ENCODE measurements at regions not wholly inside any gene's neighbourhood (a gene's known extent, or its start where the extent isn't known, plus 50 kb on each side); places are given as distances from the start of the nearest gene placed in this dataset.

- no peak for DNase-seq
- no peak for ATAC-seq
- Mint-ChIP-seq H3K4me3 (no peak overlapping the region), H3K4me1 (ENCODE audit: low read depth) (no peaks in the 10 kb centered on the region), H3K27ac (no peak overlapping the region), H3K27me3 (ENCODE audit: low read depth) (peaks cover 7% of the 10 kb centered on the region), H3K36me3 (ENCODE audit: low read depth) (no peaks in the 10 kb centered on the region), H3K9me3 (ENCODE audit: insufficient read depth) (no peaks in the 10 kb centered on the region)
- ChIA-PET CTCF (no interaction called here), POLR2A (no interaction called here)
These were observed 249.5 kb downstream of the COG6 start for GRCh38 chr13:39904959-39905358.

DNA sequence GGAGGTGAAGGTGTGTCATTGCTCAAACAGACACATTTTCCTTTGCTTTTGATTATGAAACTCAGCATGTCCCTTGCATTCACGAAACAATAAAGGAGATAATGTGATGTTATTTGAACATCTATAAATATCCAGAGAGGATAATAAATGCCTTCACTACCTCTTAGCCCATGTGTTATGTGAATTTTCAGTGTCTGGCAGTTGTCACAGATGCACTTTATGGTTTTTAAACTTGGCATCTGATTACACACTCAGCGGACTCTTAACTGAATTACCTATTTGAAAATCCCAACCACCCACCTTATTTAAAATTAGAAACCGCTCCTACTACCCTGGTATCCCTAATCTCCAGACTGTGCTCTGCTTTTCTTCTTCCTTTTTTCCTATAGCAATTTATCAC, 254.2 kb downstream of the COG6 start:
- Mint-ChIP-seq H3K4me3 (no peak overlapping the region), H3K9me3 (ENCODE audit: insufficient read depth) (no peaks in the 10 kb centered on the region), H3K4me1 (ENCODE audit: low read depth) (no peaks in the 10 kb centered on the region), H3K27me3 (ENCODE audit: low read depth) (no peaks in the 10 kb centered on the region), H3K36me3 (ENCODE audit: low read depth) (no peaks in the 10 kb centered on the region), H3K27ac (no peak overlapping the region)
- DNase-seq (no peak), ATAC-seq (no peak)
- POLR2A ChIA-PET, result no interaction called here
- CTCF ChIA-PET, result no interaction called here

GRCh38 chr13:39910041-39910440, 254.6 kb downstream of the COG6 start:
- POLR2A ChIA-PET, result no interaction called here
- H3K4me1 Mint-ChIP-seq (ENCODE audit: low read depth), result no peaks in the 10 kb centered on the region
- CTCF ChIA-PET, result no interaction called here

DNA sequence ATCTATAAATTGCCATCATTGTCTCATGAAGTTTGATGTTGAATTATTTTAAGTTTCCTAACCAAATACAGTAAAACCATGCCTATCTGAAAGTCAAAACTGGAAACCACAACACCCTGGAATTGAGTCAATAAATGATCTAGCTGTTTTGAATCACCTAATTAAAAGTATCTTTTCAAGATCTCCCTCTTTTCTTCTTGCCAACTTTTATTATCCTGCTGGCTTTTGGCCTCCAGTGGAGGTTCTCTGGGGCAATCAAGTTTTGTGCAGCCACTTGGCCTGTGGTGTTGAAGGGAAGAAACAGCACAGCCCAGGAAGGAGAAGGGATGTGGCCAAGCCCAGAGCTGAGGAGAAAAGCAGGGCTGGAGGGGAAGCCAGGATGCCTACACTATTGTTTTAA, 255.4 kb downstream of the COG6 start:
- H3K27ac Mint-ChIP-seq, result no peak overlapping the region
- H3K4me1 Mint-ChIP-seq (ENCODE audit: low read depth), result no peaks in the 10 kb centered on the region
- POLR2A ChIA-PET, result interaction anchor here (0.7 kb wide), 1 partner anchor 8 kb away, joined by 3 read pairs; no protein-coding TSS in a partner anchor
- no peak for ATAC-seq
- H3K4me3 Mint-ChIP-seq, result no peak overlapping the region
- CTCF ChIA-PET, result no interaction called here
- DNase-seq, result no peak
- no peaks in the 10 kb centered on the region for H3K36me3 Mint-ChIP-seq (ENCODE audit: low read depth)
- H3K9me3 Mint-ChIP-seq (ENCODE audit: insufficient read depth), result no peaks in the 10 kb centered on the region
- no peaks in the 10 kb centered on the region for H3K27me3 Mint-ChIP-seq (ENCODE audit: low read depth)

More at GRCh38 chr13:39910041-39910440, 254.6 kb downstream of the COG6 start:
- Mint-ChIP-seq H3K27me3 (ENCODE audit: low read depth) (no peaks in the 10 kb centered on the region), H3K27ac (no peak overlapping the region), H3K9me3 (ENCODE audit: insufficient read depth) (no peaks in the 10 kb centered on the region), H3K4me3 (no peak overlapping the region), H3K36me3 (ENCODE audit: low read depth) (no peaks in the 10 kb centered on the region)
- ATAC-seq (no peak), DNase-seq (no peak)

DNA sequence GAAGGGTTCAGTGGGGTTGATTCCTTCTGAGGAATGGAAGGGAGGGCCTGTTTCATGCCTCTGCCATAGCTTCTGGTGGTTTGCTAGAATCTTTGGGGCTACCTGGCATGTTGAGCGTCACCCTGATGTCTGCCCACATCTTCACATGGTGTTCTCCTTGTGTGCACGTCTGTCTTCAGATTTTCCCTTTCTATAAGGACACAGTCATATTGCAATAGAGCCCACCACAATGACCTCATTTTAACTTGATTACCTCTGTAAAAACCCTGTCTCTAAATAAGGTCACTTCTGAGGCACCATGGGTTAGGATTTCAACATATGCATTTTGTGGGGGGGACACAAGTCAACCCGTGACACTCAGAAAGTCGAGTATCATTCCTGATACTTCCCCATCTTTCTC, 257.9 kb downstream of the COG6 start:
- DNase-seq (no peak), ATAC-seq (no peak)
- Mint-ChIP-seq H3K27ac (no peak overlapping the region), H3K9me3 (ENCODE audit: insufficient read depth) (no peaks in the 10 kb centered on the region), H3K27me3 (ENCODE audit: low read depth) (no peaks in the 10 kb centered on the region), H3K4me1 (ENCODE audit: low read depth) (no peaks in the 10 kb centered on the region), H3K4me3 (no peak overlapping the region), H3K36me3 (ENCODE audit: low read depth) (no peaks in the 10 kb centered on the region)
- CTCF ChIA-PET, result no interaction called here
- POLR2A ChIA-PET, result no interaction called here

GRCh38 chr13:39913928-39914327, 258.5 kb downstream of the COG6 start:
- no peak for ATAC-seq
- POLR2A ChIA-PET, result no interaction called here
- Mint-ChIP-seq H3K27ac (no peak overlapping the region), H3K9me3 (ENCODE audit: insufficient read depth) (no peaks in the 10 kb centered on the region), H3K27me3 (ENCODE audit: low read depth) (no peaks in the 10 kb centered on the region), H3K4me3 (no peak overlapping the region), H3K4me1 (ENCODE audit: low read depth) (no peaks in the 10 kb centered on the region), H3K36me3 (ENCODE audit: low read depth) (no peaks in the 10 kb centered on the region)
- CTCF ChIA-PET, result no interaction called here
- DNase-seq, result no peak

DNA sequence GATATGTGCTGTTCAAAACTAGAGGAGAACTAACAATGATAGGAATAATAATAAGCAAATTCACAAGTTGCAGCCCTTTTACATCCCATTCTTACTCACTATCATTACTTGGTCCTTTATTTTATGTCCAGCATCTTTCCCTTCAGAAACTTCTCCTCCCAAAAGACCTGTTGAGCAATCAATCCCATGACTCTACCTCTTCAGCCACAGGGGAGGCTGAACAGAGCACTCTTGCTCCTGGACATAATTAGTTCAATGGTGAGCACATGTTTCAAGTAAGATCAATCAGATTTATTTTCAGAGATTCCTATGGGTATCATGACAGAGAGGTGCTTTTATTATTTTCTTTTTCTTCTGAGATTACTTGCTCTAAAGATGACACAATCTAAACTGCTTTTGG, 260.0 kb downstream of the COG6 start:
- H3K9me3 Mint-ChIP-seq (ENCODE audit: insufficient read depth), result no peaks in the 10 kb centered on the region
- ATAC-seq (no peak), DNase-seq (no peak)
- no peak overlapping the region for H3K4me3 Mint-ChIP-seq
- no peak overlapping the region for H3K27ac Mint-ChIP-seq
- H3K36me3 Mint-ChIP-seq (ENCODE audit: low read depth), result no peaks in the 10 kb centered on the region
- POLR2A ChIA-PET, result no interaction called here
- peaks cover 1% of the 10 kb centered on the region for H3K27me3 Mint-ChIP-seq (ENCODE audit: low read depth)
- H3K4me1 Mint-ChIP-seq (ENCODE audit: low read depth), result no peaks in the 10 kb centered on the region
- CTCF ChIA-PET, result interaction anchor here (1.6 kb wide), 1 partner anchor 27 kb away, joined by 4 read pairs; no protein-coding TSS in a partner anchor

- no peak for DNase-seq
- H3K4me3 Mint-ChIP-seq, result no peak overlapping the region
- no peak overlapping the region for H3K27ac Mint-ChIP-seq
- H3K9me3 Mint-ChIP-seq (ENCODE audit: insufficient read depth), result no peaks in the 10 kb centered on the region
- H3K4me1 Mint-ChIP-seq (ENCODE audit: low read depth), result no peaks in the 10 kb centered on the region
- ChIA-PET POLR2A (no interaction called here), CTCF (interaction anchor here (1.2 to 1.6 kb wide), 2 partner anchors 26 to 27 kb away, joined by 3 to 4 read pairs; no protein-coding TSS in a partner anchor)
- H3K27me3 Mint-ChIP-seq (ENCODE audit: low read depth), result peaks cover 1% of the 10 kb centered on the region
- H3K36me3 Mint-ChIP-seq (ENCODE audit: low read depth), result no peaks in the 10 kb centered on the region
- no peak for ATAC-seq
These were observed 260.9 kb downstream of the COG6 start for GRCh38 chr13:39916330-39916729.

DNA sequence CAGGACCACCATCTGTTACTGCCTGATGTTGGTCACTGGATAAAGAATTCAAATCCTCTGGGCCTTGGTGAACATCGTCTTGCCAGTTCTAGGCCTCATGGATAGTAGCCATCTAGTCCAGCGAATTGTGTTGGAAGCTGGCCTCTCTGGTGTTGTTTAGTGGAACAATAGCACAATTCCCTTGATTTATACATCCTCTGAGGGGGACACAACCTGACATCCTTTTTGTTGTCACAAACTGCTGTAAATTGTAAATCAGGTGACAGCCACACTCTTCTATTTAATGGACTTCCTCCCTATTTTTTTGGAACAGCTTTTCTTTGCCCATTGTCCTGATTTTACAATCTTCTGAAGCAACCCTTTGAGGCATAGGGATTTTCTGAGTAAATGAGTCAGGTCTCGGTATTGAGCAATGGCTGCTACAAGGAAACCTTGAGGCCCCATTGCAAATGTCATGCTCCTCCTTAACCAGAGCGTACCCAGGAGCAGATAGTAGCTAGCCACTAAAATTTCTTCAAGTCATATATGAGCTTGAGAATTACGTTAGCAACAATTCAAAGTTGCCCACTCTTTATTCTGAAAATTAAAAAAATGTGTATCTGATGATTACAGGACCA, 263.3 kb downstream of the COG6 start:
- Mint-ChIP-seq H3K27me3 (ENCODE audit: low read depth) (peaks cover 1% of the 10 kb centered on the region), H3K27ac (no peak overlapping the region), H3K4me1 (ENCODE audit: low read depth) (no peaks in the 10 kb centered on the region), H3K36me3 (ENCODE audit: low read depth) (no peaks in the 10 kb centered on the region), H3K4me3 (no peak overlapping the region), H3K9me3 (ENCODE audit: insufficient read depth) (peaks cover 6% of the 10 kb centered on the region)
- no peak for ATAC-seq
- CTCF ChIA-PET, result interaction anchor here (1.4 kb wide), 1 partner anchor 23 kb away, joined by 9 read pairs; no protein-coding TSS in a partner anchor
- DNase-seq, result no peak
- POLR2A ChIA-PET, result interaction anchor here (0.6 kb wide), 2 partner anchors 8 to 37 kb away, joined by 3 read pairs; no protein-coding TSS in a partner anchor

GRCh38 chr13:39920613-39921012, 265.2 kb downstream of the COG6 start:
- ATAC-seq, result no peak
- H3K27me3 Mint-ChIP-seq (ENCODE audit: low read depth), result peaks cover 1% of the 10 kb centered on the region
- CTCF ChIA-PET, result interaction anchor here (1.1 to 1.9 kb wide), 2 partner anchors 22 kb away, joined by 3 to 5 read pairs; no protein-coding TSS in a partner anchor

DNA sequence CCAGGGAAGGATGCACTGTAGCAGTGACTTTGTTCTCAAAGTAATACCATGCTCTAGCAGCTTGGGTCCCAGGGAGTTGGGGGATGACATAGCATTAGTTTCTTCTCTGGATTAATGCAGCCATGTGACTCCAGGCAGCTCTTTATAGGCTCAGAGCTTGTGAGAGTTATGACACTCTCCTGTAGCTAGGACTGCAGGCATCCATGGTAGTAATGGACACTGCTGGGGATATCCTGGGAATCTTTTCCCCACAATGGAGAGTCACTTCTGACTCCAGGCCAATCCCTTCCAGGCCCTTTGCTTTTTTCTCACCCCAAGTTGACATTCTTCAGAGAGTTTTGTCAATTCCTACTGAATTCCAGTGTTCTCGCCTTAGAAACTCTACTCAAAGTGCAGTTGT, 270.9 kb downstream of the COG6 start:
- ChIA-PET CTCF (no interaction called here), POLR2A (no interaction called here)
- ATAC-seq, result no peak
- Mint-ChIP-seq H3K4me3 (no peak overlapping the region), H3K27ac (no peak overlapping the region), H3K27me3 (ENCODE audit: low read depth) (no peaks in the 10 kb centered on the region), H3K36me3 (ENCODE audit: low read depth) (peaks cover 2% of the 10 kb centered on the region), H3K9me3 (ENCODE audit: insufficient read depth) (peaks cover 6% of the 10 kb centered on the region), H3K4me1 (ENCODE audit: low read depth) (peaks cover 14% of the 10 kb centered on the region)
- no peak for DNase-seq

More at GRCh38 chr13:39920613-39921012, 265.2 kb downstream of the COG6 start:
- no peak overlapping the region for H3K27ac Mint-ChIP-seq
- no peak for DNase-seq
- peaks cover 2% of the 10 kb centered on the region for H3K36me3 Mint-ChIP-seq (ENCODE audit: low read depth)
- no peaks in the 10 kb centered on the region for H3K4me1 Mint-ChIP-seq (ENCODE audit: low read depth)
- POLR2A ChIA-PET, result no interaction called here
- peaks cover 6% of the 10 kb centered on the region for H3K9me3 Mint-ChIP-seq (ENCODE audit: insufficient read depth)
- H3K4me3 Mint-ChIP-seq, result no peak overlapping the region

DNA sequence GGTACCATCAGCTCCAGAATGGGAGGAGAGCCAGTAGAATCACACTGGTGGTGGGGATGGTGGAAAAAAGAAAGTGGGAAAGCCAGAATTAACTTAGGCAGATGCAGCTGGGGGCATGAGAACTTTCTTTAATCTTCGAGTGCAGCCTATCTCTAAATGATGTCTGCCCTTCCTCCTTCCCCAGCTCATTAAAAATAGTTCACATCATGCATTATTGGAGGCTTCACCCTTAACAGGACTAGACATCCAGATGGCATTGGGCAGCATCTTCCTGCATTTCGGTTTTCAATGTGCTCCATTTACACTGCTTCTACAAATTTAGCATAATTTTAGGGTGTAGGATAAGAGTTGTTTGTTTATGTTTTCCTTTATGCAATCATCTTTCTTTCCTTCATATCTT, 272.8 kb downstream of the COG6 start:
- Mint-ChIP-seq H3K36me3 (ENCODE audit: low read depth) (peaks cover 2% of the 10 kb centered on the region), H3K4me3 (no peak overlapping the region), H3K4me1 (ENCODE audit: low read depth) (peaks cover 14% of the 10 kb centered on the region), H3K27me3 (ENCODE audit: low read depth) (no peaks in the 10 kb centered on the region), H3K27ac (no peak overlapping the region), H3K9me3 (ENCODE audit: insufficient read depth) (peaks cover 2% of the 10 kb centered on the region)
- CTCF ChIA-PET, result interaction anchor here (1.5 kb wide), 1 partner anchor 14 kb away, joined by 6 read pairs; no protein-coding TSS in a partner anchor
- POLR2A ChIA-PET, result no interaction called here
- DNase-seq (no peak), ATAC-seq (no peak)

GRCh38 chr13:39929583-39929982, 274.1 kb downstream of the COG6 start:
- ATAC-seq (no peak), DNase-seq (no peak)
- CTCF ChIA-PET, result no interaction called here
- Mint-ChIP-seq H3K4me1 (ENCODE audit: low read depth) (peaks cover 14% of the 10 kb centered on the region), H3K36me3 (ENCODE audit: low read depth) (no peaks in the 10 kb centered on the region), H3K27me3 (ENCODE audit: low read depth) (no peaks in the 10 kb centered on the region), H3K4me3 (no peak overlapping the region), H3K27ac (no peak overlapping the region), H3K9me3 (ENCODE audit: insufficient read depth) (no peaks in the 10 kb centered on the region)
- POLR2A ChIA-PET, result no interaction called here
